Esophagus muscularis mucosa (tissue), 3 donors: ENCODE measurements at regions not wholly inside any gene's neighbourhood (a gene's known extent, or its start where the extent isn't known, plus 50 kb on each side); places are given as distances from the start of the nearest gene placed in this dataset.

ENCODE experiments used
- CTCF ChIP-seq, 3 experiments: fragments of 200-600 bp in 2 of 3; fragments of 450-650 bp in 1 of 3; sonication (generic) in 2 of 3; IDR thresholded peaks; one replicate each; pipeline ENCODE4 v1.5.1; 2017 to 2019; ENCODE audit warnings: antibody characterized with exemption in 3 of 3, mild to moderate bottlenecking in 2 of 3, moderate library complexity in 1 of 3
- POLR2A ChIP-seq: fragments of 450-650 bp; IDR thresholded peaks from one replicate; pipeline ENCODE4 v1.6.1; 2017; ENCODE audit warnings: antibody characterized with exemption, moderate library complexity, mild to moderate bottlenecking, low read depth
- POLR2AphosphoS5 ChIP-seq, 2 donors: sonication (generic); formaldehyde crosslinking; IDR thresholded peaks; one replicate each; pipeline ENCODE4 v1.6.1; 2017; ENCODE audit warnings: antibody characterized with exemption in 2 of 2

DNA sequence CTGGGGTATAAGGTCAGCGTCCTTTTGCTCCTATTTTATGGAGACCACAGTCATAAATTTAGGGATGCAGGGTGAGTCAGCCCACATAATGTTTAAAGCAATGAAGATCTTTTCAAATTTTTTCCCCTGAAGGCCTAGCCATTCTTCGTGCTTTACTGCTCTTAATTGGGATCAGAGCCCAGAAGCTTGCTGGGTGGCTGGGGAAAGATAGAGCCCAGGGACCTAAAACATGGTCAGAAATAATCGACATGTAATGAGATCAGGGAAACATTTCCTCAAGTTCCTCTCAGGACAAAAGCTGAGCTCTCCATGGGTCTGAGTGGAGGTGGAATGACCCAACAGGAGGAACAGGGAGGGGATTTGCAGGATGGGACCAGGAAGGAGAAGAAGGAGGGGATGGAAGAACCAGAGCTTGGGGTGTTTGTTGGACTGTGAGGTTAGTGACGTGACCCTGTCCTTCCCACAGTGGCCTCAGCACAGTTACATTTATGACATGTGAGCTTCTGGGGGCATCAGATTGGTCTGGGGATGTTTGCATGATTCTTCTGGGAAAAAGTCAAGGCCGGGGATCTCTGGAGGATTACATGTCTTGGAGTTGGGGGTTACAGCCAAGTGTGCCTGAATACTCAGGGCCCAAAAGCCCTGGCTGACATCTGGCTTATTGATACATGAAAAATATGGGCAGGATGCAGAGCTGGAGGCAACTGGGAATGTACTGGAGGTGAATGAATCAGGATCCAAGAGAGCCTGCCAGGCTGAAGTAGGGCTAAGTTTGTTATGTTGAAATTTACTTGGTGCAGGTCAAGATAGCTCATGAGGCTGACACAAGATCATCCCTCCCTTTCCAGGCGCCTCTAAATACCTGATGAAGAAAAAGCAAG, 477.9 kb downstream of the RPS24 start:
- TF ChIP-seq CTCF (IDR thresholded peaks at IDR 0.05) = no peak
- no peak for TF ChIP-seq POLR2AphosphoS5 (IDR thresholded peaks at IDR 0.05)
- no peak for TF ChIP-seq POLR2A
